SK-N-SH treated with all-trans-retinoic acid at 6 μM for 48 hours (cell line): ENCODE measurements at regions not wholly inside any gene's neighbourhood (a gene's known extent, or its start where the extent isn't known, plus 50 kb on each side); places are given as distances from the start of the nearest gene placed in this dataset.

Source experiments
- ATAC-seq: fragments of 200-7000 bp; cut with Tn5 transposase; 3 replicates; pipeline ENCODE4 v1.9.1; 2020; ENCODE audit warnings: mild to moderate bottlenecking, moderate library complexity
- ARNTL ChIP-seq: fragments of 450-650 bp; formaldehyde crosslinking; IDR thresholded peaks from 2 replicates; pipeline ENCODE4 v1.5.0; 2020; ENCODE audit warnings: low read depth, mild to moderate bottlenecking, moderate library complexity, borderline replicate concordance
- BACH2 ChIP-seq: fragments of 250-450 bp; sonication (Bioruptor Pico); IDR thresholded peaks from 2 replicates; pipeline ENCODE4 v1.9.0; 2021; ENCODE audit warnings: mild to moderate bottlenecking, borderline replicate concordance
- CREB5 ChIP-seq: fragments of 250-450 bp; sonication (Bioruptor Pico); IDR thresholded peaks from 2 replicates; pipeline ENCODE4 v1.5.1; 2020; ENCODE audit warnings: low read depth, mild to moderate bottlenecking, moderate library complexity
- CSDC2 ChIP-seq: fragments of 250-450 bp; sonication (Bioruptor Pico); IDR thresholded peaks from 2 replicates; pipeline ENCODE4 v1.5.0; 2020; ENCODE audit warnings: mild to moderate bottlenecking, moderate library complexity
- CSRNP3 ChIP-seq: fragments of 250-450 bp; sonication (Bioruptor Pico); IDR thresholded peaks from 2 replicates; pipeline ENCODE4 v1.5.1; 2021; ENCODE audit warnings: mild to moderate bottlenecking, moderate library complexity
- ESRRG ChIP-seq: fragments of 250-450 bp; sonication (Bioruptor Pico); IDR thresholded peaks from 2 replicates; pipeline ENCODE4 v1.6.1; 2021; ENCODE audit warnings: mild to moderate bottlenecking
- GLIS3 ChIP-seq: fragments of 250-450 bp; sonication (Bioruptor Pico); IDR thresholded peaks from 2 replicates; pipeline ENCODE4 v1.5.0; 2020; ENCODE audit warnings: mild to moderate bottlenecking, moderate library complexity
- ISL1 ChIP-seq: fragments of 250-450 bp; sonication (Bioruptor Pico); IDR thresholded peaks from 2 replicates; pipeline ENCODE4 v2.1.2; 2022; ENCODE audit warnings: mild to moderate bottlenecking, moderate library complexity
- PATZ1 ChIP-seq: fragments of 250-450 bp; sonication (Bioruptor Pico); IDR thresholded peaks from 2 replicates; pipeline ENCODE4 v1.8.0; 2020; ENCODE audit warnings: mild to moderate bottlenecking, moderate library complexity, borderline replicate concordance
- POU6F1 ChIP-seq: fragments of 250-450 bp; sonication (Bioruptor Pico); IDR thresholded peaks from 2 replicates; pipeline ENCODE4 v1.8.0; 2021; ENCODE audit warnings: low read depth, mild to moderate bottlenecking, moderate library complexity, borderline replicate concordance
- PPARA ChIP-seq: fragments of 250-450 bp; sonication (Bioruptor Pico); IDR thresholded peaks from 2 replicates; pipeline ENCODE4 v1.5.0; 2020; ENCODE audit warnings: mild to moderate bottlenecking, borderline replicate concordance
- RARB ChIP-seq: fragments of 250-450 bp; sonication (Bioruptor Pico); IDR thresholded peaks from 2 replicates; pipeline ENCODE4 v1.8.0; 2021; ENCODE audit warnings: mild to moderate bottlenecking, moderate library complexity
- TOX ChIP-seq: fragments of 250-450 bp; sonication (Bioruptor Pico); IDR thresholded peaks from 2 replicates; pipeline ENCODE4 v1.8.0; 2021; ENCODE audit warnings: mild to moderate bottlenecking, moderate library complexity, borderline replicate concordance
- TSHZ2 ChIP-seq: fragments of 250-450 bp; sonication (Bioruptor Pico); IDR thresholded peaks from 2 replicates; pipeline ENCODE4 v1.5.0; 2020; ENCODE audit warnings: mild to moderate bottlenecking, moderate library complexity
- ZC3H10 ChIP-seq: fragments of 250-450 bp; sonication (Bioruptor Pico); IDR thresholded peaks from 2 replicates; pipeline ENCODE4 v1.5.1; 2021; ENCODE audit warnings: mild to moderate bottlenecking, moderate library complexity
- ZFP3 ChIP-seq: fragments of 250-450 bp; sonication (Bioruptor Pico); IDR thresholded peaks from 2 replicates; pipeline ENCODE4 v1.5.0; 2020; ENCODE audit warnings: mild to moderate bottlenecking, moderate library complexity
- ZFP30 ChIP-seq: fragments of 450-650 bp; formaldehyde crosslinking; IDR thresholded peaks from 2 replicates; pipeline ENCODE4 v1.5.0; 2022; ENCODE audit warnings: mild to moderate bottlenecking, moderate library complexity
- ZNF70 ChIP-seq: fragments of 450-650 bp; formaldehyde crosslinking; IDR thresholded peaks from 2 replicates; pipeline ENCODE4 v1.5.0; 2020; ENCODE audit warnings: mild to moderate bottlenecking, moderate library complexity

- TF ChIP-seq PPARA, result no peak
- no peak for TF ChIP-seq CREB5
- no peak for TF ChIP-seq ZC3H10 (CRISPR knock-in tag)
- TF ChIP-seq TOX (CRISPR knock-in tag), result no peak
- TF ChIP-seq CSRNP3, result no peak
- TF ChIP-seq ZNF70 (CRISPR knock-in tag), result no peak
- no peak for TF ChIP-seq BACH2 (CRISPR knock-in tag)
- TF ChIP-seq RARB (CRISPR knock-in tag), result no peak
- no peak for ATAC-seq
These were observed 371.7 kb upstream of the SASH1 start for GRCh38 chr6:147970970-147971369.

GRCh38 chr6:147972448-147972847, 370.2 kb upstream of the SASH1 start:
- no peak for ATAC-seq
- TF ChIP-seq ZFP3 (CRISPR knock-in tag), result no peak

GRCh38 chr6:147973806-147974205, 368.8 kb upstream of the SASH1 start:
- ATAC-seq, result no peak
- TF ChIP-seq ISL1 (CRISPR knock-in tag), result no peak
- no peak for TF ChIP-seq ZFP3 (CRISPR knock-in tag)
- TF ChIP-seq ZC3H10 (CRISPR knock-in tag), result no peak

- ATAC-seq, result no peak
- TF ChIP-seq CSRNP3, result no peak
- TF ChIP-seq RARB (CRISPR knock-in tag), result no peak
- TF ChIP-seq ZC3H10 (CRISPR knock-in tag), result no peak
- TF ChIP-seq CSDC2 (CRISPR knock-in tag), result no peak
- TF ChIP-seq TOX (CRISPR knock-in tag), result no peak
- TF ChIP-seq, all 23 proteins: peak for 0
These were observed 368.3 kb upstream of the SASH1 start for GRCh38 chr6:147974376-147974775.

GRCh38 chr6:147977851-147978465, 364.7 kb upstream of the SASH1 start:
- ATAC-seq, result no peak
- no peak for TF ChIP-seq ARNTL (CRISPR knock-in tag)
- no peak for TF ChIP-seq CREB5
- no peak for TF ChIP-seq POU6F1 (CRISPR knock-in tag)
- TF ChIP-seq PPARA, result no peak
- TF ChIP-seq ISL1 (CRISPR knock-in tag), result no peak
- no peak for TF ChIP-seq TOX (CRISPR knock-in tag)
- no peak for TF ChIP-seq GLIS3
- no peak for TF ChIP-seq TSHZ2 (CRISPR knock-in tag)
- no peak for TF ChIP-seq PATZ1 (CRISPR knock-in tag)
- no peak for TF ChIP-seq ZC3H10 (CRISPR knock-in tag)
- no peak for TF ChIP-seq ZFP30 (CRISPR knock-in tag)
- TF ChIP-seq BACH2 (CRISPR knock-in tag), result no peak
- no peak for TF ChIP-seq RARB (CRISPR knock-in tag)
- no peak for TF ChIP-seq ESRRG (CRISPR knock-in tag)
